CD4-positive, alpha-beta T cell (primary cell): ENCODE measurements at regions not wholly inside any gene's neighbourhood (a gene's known extent, or its start where the extent isn't known, plus 50 kb on each side); places are given as distances from the start of the nearest gene placed in this dataset.

ENCODE experiments used
- ATAC-seq: fragments of 200-7000 bp; cut with Tn5 transposase; one replicate; pipeline ENCODE4 v1.10.0; 2022; ENCODE audit warnings: mild to moderate bottlenecking; ENCODE audit not compliant: poor library complexity
- CTCF ChIA-PET: fragments of 350-600 bp; sonication (Branson Sonifier 250); formaldehyde crosslinking; loops from one replicate; lab custom pipeline; 2021; ENCODE audit warnings: antibody characterized with exemption, inconsistent platforms; lab: Charles Lee
- POLR2A ChIA-PET: fragments of 350-600 bp; sonication (Branson Sonifier 250); formaldehyde crosslinking; loops from one replicate; lab custom pipeline; 2021; ENCODE audit warnings: antibody characterized with exemption, inconsistent platforms; lab: Charles Lee
- DNase-seq, 14 experiments: peaks; one replicate each; pipeline ENCODE4 v3.0.0-alpha.2; 2013 to 2020; ENCODE audit warnings: mixed read lengths in 2 of 14
- H3K27ac ChIP-seq, 2 donors: one replicate each; pipeline versions ENCODE4 v1.5.1 to v1.7.0; 2013; ENCODE audit warnings: low read length in 2 of 2, low read depth in 1 of 2, mild to moderate bottlenecking in 1 of 2
- H3K27me3 ChIP-seq, 2 experiments: 1 replicate in 1 of 2; 2 replicates in 1 of 2; pipeline versions ENCODE4 v1.6.1 to v1.7.0; 2013; ENCODE audit warnings: low read length in 2 of 2, control low read depth in 1 of 2, mild to moderate bottlenecking in 1 of 2, moderate library complexity in 1 of 2; ENCODE audit not compliant: insufficient read depth in 2 of 2, control insufficient read depth in 1 of 2
- H3K36me3 ChIP-seq: one replicate; pipeline ENCODE4 v1.6.1; 2013; ENCODE audit warnings: low read length, control low read depth; ENCODE audit not compliant: insufficient read depth
- H3K4me1 ChIP-seq: one replicate; pipeline ENCODE4 v1.6.1; 2013; ENCODE audit warnings: low read length, control low read depth; ENCODE audit not compliant: insufficient read depth
- H3K4me3 ChIP-seq: one replicate; pipeline ENCODE4 v1.5.1; 2013; ENCODE audit warnings: mild to moderate bottlenecking, low read length, moderate library complexity
- H3K9me3 ChIP-seq, 2 experiments: 1 replicate in 1 of 2; 2 replicates in 1 of 2; pipeline versions ENCODE4 v1.6.1 to v1.7.0; 2013; ENCODE audit warnings: low read length in 2 of 2, mild to moderate bottlenecking in 2 of 2, control low read depth in 1 of 2, moderate library complexity in 1 of 2; ENCODE audit not compliant: control insufficient read depth in 1 of 2, insufficient read depth in 1 of 2
- H3K27ac Mint-ChIP-seq: one replicate; pipeline ENCODE4 v1.8.0; 2020; ENCODE audit warnings: mixed read lengths
- H3K27me3 Mint-ChIP-seq: one replicate; pipeline ENCODE4 v1.8.0; 2021; ENCODE audit warnings: mixed read lengths
- H3K36me3 Mint-ChIP-seq: one replicate; pipeline ENCODE4 v1.8.0; 2021; ENCODE audit warnings: low read depth, mixed read lengths
- H3K4me1 Mint-ChIP-seq: one replicate; pipeline ENCODE4 v1.8.0; 2021; ENCODE audit warnings: low read depth, mixed read lengths
- H3K4me3 Mint-ChIP-seq: one replicate; pipeline ENCODE4 v1.8.0; 2020; ENCODE audit warnings: mild to moderate bottlenecking, mixed read lengths
- H3K9me3 Mint-ChIP-seq: one replicate; pipeline ENCODE4 v1.8.0; 2020; ENCODE audit warnings: mixed read lengths
- CTCF ChIP-seq: fragments of 200-600 bp; IDR thresholded peaks from one replicate; pipeline ENCODE4 v1.8.0; 2022; ENCODE audit warnings: antibody characterized with exemption, mild to moderate bottlenecking
- intact Hi-C, 2 experiments: fragments of 100-400 bp; cut with DNase I in 1 of 2; cut with micrococcal nuclease in 1 of 2; formaldehyde crosslinking; loops; one replicate each; pipeline versions ENCODE4 v1.15.1 to v1.9.0; 2023 to 2025; cut with DNase I, micrococcal nuclease

GRCh38 chr6:12613811-12614210 lies 102.8 kb upstream of the PHACTR1 start:
- no peak for DNase-seq
- intact Hi-C loops: no loop called here
- H3K9me3 Mint-ChIP-seq: no peaks in the 10 kb centered on the region
- H3K4me3 ChIP-seq: no peak overlapping the region
- H3K36me3 ChIP-seq: no peaks in the 10 kb centered on the region
- H3K9me3 ChIP-seq: no peaks in the 10 kb centered on the region
- CTCF ChIA-PET: no interaction called here
- no peak overlapping the region for H3K4me3 Mint-ChIP-seq
- POLR2A ChIA-PET: no interaction called here
- H3K4me1 ChIP-seq: no peaks in the 10 kb centered on the region
- peaks cover 3 to 6% of the 10 kb centered on the region in 2 experiments for H3K27me3 ChIP-seq
- no peak overlapping the region for H3K27ac ChIP-seq
- no peaks in the 10 kb centered on the region for H3K4me1 Mint-ChIP-seq
- no peaks in the 10 kb centered on the region for H3K36me3 Mint-ChIP-seq
- peaks cover 13% of the 10 kb centered on the region for H3K27me3 Mint-ChIP-seq
- TF ChIP-seq CTCF: no peak
- no peak for ATAC-seq
- H3K27ac Mint-ChIP-seq: no peak overlapping the region

DNA sequence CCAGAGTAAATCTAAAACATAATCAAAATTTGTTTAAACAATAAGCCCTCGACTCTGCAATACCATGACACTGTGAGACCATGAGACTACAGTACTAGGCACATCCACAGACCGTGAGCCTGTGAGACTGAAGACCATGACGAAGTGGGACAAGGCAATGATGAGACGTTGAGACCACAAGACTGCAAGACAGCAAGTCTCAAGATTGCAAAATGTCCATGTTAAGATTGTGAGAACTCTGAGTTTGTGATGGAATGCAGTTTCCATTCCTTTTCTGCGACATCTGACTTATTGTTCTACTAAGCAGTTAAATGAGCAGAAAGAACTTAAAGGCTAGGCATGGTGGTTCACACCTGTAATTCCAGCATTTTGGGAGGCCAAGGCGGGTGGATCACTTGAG lies 102.1 kb upstream of the PHACTR1 start:
- Histone ChIP-seq H3K27me3 (peaks cover 3 to 6% of the 10 kb centered on the region in 2 experiments), H3K27ac (no peak overlapping the region), H3K36me3 (no peaks in the 10 kb centered on the region), H3K4me1 (no peaks in the 10 kb centered on the region), H3K4me3 (no peak overlapping the region), H3K9me3 (no peaks in the 10 kb centered on the region)
- no peak for TF ChIP-seq CTCF
- Mint-ChIP-seq H3K27me3 (peaks cover 11% of the 10 kb centered on the region), H3K4me3 (no peak overlapping the region), H3K27ac (no peak overlapping the region), H3K9me3 (no peaks in the 10 kb centered on the region), H3K4me1 (no peaks in the 10 kb centered on the region), H3K36me3 (no peaks in the 10 kb centered on the region)
- no peak for ATAC-seq
- intact Hi-C loops: no loop called here
- CTCF ChIA-PET: no interaction called here
- no peak for DNase-seq
- POLR2A ChIA-PET: no interaction called here

- ChIA-PET POLR2A (no interaction called here), CTCF (no interaction called here)
- Mint-ChIP-seq H3K9me3 (no peaks in the 10 kb centered on the region), H3K4me3 (no peak overlapping the region), H3K27me3 (peaks cover under 1% of the 10 kb centered on the region), H3K36me3 (no peaks in the 10 kb centered on the region), H3K4me1 (no peaks in the 10 kb centered on the region), H3K27ac (no peak overlapping the region)
- Histone ChIP-seq H3K4me1 (no peaks in the 10 kb centered on the region), H3K9me3 (no peaks in the 10 kb centered on the region), H3K4me3 (no peak overlapping the region), H3K27ac (no peak overlapping the region), H3K36me3 (no peaks in the 10 kb centered on the region), H3K27me3 (no peaks in the 10 kb centered on the region)
- intact Hi-C loops: no loop called here
- DNase-seq: no peak
- no peak for ATAC-seq
- TF ChIP-seq CTCF: no peak
Observed at GRCh38 chr6:12618296-12618695, 98.3 kb upstream of the PHACTR1 start.
